DMS 273 (cell line): ENCODE measurements at regions not wholly inside any gene's neighbourhood (a gene's known extent, or its start where the extent isn't known, plus 50 kb on each side); places are given as distances from the start of the nearest gene placed in this dataset.

ENCODE experiments used
- DNase-seq: peaks from one replicate; lab custom pipeline; 2025; ENCODE audit not compliant: unreplicated experiment; lab: John Stamatoyannopoulos, UW

DNA sequence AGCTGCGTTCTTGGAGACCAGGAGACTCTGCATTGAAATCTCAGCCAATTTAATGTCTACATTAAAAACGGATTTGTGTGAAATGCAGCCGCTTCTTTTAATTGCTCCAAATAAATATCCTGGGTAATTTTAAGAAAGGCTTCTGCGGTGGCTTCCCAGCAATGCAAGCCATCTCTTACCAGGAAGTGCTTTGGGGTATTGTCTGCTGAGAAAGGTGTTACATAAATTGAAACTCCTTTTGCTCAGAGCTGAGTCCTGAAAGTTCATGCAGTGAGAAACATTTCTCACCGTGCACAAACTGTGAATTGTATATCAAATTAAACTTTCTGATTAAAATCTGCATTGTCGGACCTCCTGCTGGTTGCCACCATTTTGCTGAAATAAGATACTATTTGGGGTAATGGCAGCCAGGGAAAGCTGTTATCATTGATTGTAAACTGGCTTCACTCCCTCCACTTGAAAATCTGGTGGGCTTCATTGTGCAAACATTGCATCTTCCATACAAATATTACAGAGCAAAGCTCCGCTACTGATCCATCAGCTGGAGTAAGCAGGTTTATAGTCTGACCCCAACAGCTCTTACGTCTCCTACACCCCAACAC is 59.5 kb downstream of the ZIC5 start:
- no peak for DNase-seq

DNA sequence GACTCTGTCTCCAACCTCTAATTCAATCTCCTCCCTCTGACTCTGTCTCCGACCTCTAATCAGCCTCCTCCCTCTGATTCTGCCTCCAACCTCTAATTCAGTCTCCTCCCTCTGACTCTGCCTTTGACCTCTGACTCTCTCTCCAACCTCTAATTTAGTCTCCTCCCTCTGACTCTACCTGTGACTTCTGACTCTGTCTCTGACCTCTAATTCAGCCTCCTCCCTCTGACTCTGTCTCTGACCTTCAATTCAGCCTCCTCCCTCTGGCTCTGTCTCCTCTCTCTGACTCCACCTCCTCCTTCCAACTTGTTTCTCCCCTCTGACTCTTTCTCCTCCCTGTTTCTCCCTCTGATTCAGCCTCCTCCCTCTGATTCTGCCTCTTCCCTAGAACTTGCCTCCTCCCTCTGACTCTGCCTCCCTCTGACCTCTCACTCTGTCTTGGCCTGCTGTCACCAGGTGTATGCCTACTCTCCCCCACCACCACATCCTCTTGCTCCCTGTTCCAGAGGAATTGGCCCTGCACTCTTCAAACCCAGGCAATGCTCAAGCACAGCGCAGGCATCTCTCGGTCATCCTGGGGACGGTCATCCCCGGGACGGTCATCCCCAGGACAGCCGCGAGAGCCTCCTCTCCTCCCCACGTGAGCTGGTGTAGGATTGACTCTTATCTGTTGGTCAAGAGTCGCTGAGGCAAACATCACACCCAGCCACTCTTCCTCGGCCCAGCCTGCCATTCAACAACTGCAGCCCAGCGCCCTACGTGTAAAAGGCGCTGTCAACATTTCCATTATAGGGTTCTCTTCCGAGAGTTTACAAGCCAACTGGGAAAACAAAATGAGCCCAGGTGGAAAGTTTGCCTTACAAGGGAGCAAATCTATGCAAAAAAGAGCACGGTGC is 60.2 kb downstream of the ZIC5 start:
- DNase-seq, result peak; percentile 25

DNA sequence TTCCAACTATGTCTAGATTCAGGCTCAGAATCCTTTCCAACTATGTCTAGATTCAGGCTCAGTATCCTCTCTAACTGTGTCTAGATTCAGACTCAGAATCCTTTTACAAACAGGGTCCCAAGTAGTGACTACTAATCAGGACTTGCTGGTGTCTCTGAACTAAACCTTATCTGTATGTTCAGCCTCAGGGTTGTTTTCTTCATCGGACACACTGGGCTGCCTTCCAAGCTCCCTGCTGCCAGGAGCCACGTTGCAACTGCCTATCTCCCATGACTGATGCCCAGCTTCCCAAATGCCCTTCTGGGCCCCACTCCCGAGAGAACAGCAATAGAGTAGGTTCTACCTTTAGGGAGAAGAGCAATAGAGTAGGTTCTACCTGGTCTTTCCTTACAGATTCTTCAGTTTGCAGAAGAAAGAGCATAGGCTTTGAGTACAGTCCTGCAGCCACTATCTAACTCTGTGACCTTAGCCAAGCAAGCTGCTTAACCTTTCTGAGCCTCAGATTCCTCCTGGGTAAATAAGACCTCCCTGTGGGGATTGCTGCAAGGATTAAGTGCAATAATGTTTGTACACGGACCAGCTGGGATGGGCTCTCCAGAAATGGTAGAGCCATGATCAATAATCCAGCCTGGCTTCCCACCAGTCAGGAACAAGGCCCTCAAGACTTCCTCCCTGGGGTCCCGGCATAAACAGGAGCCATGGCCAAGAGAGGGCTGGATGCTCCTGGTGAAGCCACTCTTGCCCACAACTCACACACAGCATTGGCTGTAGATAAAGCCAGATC is 61.5 kb downstream of the ZIC5 start:
- DNase-seq, result peak; percentile 48

DNA sequence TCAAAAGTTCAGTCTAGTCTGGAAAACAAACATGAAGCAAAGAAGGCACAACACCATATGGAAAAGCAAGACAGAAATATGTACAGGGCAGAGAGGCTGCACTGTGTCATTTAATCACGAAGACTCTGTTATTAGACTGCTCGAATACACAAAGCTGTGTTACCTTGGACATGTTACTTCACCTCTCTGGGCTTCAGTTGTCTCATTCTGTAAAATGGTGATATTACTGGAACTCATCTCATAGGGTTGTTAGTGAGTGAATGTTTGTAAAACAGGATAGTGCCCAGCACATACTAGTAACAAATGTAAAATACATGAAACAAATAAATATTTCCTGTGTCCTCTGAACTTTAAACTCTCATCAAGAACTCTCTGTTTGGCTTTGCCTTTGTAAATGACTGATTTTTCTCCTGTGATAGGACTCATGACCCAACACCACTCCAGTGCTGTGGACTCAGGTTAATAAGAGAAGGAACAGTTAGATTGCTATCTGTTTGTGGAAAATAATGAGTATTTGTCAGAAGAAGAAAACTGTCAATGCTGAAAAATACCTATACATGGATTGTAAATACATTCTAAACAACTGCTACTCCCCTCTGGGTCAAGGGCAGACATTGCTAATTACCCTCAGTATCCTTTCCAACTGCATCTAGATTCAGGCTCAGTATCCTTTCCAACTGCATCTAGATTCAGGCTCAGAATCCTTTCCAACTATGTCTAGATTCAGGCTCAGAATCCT is 62.3 kb downstream of the ZIC5 start:
- no peak for DNase-seq

DNA sequence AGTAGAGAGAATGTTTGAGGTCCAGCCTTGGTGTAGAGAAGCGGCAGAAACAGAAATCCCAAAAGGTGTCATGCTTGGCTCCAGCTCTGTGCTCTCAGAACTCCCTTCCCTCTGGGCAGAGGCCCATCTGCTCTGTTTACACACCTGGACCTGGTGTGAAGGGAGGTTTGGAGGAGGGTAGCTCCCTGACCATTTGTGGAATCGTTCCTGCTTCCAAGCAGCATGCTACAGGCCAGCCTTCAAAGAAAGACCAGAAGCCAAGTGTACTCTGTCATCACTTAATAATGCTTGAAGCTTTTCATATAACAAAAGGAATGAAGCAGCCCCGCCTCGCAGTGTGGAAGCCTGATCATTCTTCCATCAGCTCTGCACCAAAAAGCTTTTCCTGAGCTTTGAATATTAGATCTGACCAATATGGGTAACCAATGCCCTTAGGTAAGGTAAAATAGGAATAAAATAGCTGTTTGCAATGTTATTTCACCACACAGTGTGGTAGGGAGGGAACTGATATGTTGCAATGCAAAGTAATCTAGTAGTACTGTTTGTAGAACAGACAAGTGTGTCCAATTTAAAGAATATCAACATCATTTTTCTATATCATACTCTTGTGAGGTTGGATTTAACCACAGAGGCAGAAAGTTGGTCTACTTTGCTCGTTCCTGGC is 63.3 kb downstream of the ZIC5 start:
- DNase-seq, result no peak

DNA sequence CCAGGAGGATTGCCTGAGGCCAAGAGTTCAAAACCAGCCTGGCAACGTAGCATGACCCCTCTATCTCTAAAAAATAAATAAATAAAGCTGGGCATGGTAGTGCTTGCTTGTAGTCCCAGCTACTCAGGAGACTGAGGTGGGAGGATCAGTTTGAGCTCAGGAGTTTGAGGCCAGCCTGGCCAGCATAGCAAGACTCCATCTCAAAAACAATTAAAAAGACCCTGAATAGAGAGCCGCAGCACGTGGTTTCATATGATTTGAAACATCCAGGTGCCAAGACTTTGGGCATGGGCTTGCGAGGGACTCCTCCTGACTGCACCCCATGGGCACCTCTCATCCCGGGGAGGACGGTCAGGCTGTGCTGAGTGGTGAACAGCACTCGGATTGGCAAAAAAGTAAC is 63.9 kb downstream of the ZIC5 start:
- no peak for DNase-seq

DNA sequence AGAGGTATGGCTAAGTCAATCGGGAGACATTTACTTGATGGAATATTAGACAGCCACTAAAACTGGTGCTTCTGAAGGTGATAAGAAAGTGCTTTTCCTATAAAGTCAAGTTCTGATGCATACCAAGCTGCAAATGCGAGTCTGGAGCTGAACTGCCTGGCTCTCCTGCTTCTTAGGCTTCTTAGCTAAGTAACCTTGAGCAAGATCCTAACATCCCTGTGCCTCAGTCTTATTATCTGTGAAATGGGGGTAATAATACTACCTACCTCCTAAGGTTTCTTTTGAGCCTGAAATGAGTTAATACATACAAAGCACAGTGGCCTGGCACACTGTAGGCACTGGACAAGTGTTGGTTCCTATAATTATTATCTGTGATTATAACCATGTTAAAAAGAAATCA is 64.5 kb downstream of the ZIC5 start:
- DNase-seq, result no peak

DNA sequence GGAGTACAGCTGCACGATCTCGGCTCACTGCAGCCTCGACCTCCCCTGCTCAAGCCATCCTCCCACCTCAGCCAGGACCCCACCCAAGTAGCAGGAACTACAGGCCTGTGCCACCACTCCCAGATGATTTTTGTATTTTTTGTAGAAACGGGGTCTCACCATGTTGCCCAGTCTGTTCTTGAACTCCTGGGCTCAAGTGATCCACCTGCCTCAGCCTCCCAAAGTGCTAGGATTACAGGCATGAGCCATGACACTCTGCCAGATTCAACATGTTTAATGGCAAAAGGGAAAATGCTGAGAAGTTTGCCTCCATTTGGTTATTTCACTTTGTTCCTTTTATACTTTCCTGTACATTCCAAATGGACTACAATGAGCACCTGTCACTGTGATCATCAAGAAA is 65.8 kb downstream of the ZIC5 start:
- no peak for DNase-seq

DNA sequence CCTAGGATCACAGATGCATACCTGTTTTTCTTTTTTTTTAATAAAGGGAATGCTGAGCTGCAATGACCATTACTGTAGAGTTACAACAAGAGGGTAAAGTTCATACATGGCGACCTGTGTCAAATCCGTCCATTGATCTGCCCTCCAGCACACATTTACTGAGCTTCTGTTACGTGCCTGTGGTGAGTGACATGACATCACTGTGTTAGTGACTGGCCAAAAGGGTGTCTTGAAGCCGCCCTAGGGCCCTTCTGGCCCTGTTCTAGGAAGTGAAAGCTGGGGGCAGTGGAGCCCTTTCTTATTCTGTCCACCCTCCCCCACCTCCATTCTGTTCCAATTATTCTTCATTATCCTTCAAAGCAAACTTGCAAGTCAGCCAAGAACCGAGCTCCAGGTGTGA is 66.3 kb downstream of the ZIC5 start:
- DNase-seq, result peak; percentile 6

DNA sequence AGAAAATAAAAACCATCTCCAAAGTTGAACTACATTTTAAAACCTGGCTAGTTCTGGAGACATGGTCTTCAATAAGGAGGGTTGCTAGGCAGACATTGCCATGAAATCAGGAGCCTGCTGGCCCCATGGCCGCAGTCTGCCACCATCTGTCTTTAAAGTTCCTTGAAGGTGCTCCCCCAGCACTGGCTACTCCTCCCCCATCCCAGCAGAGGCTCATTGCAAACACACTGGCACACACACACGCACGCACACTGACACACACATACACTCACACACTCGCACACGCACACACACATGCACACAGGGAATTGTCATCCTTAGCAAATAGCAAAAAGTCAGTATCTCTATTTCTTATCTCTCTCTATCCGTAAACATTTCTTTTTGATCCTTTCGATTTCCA is 68.4 kb downstream of the ZIC5 start:
- peak; percentile 42 for DNase-seq

DNA sequence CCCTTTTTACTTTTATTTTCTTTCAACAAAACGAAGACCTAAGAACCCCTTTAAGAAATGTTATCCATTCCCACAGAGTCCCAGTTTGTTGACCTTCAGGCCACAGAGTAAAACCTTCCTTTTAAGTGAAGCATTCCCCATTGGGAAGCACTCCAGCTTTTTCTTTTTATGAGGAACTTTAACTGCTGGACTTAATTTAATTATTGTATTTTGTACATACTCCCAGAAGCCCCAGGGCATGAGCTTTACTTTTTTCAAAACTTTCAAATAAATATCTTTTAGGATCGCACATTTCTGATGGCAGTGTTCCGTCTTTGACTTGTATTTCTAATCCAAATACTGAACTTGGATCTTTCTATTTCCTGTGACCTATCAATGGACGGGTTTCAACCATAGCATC is 68.9 kb downstream of the ZIC5 start:
- DNase-seq, result no peak

DNA sequence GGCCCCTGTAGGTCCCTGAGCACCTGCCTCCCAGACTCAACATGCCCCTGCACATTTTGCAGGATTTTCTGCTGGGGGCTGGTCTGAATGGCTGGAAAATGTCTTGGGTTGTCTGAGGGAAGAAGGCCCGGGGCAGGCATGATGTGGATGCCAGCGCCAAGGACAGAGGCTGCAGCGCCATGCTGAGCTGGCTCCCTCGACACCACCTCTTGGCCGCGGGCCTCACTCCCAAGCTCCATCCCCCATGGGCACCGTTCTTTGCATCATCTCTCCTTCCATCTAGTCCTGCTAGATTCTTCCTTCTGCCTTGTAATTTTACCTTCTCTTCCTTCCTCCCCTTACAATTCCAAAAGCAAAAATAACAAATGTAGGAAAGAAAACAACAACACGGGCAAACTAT is 70.6 kb downstream of the ZIC5 start:
- DNase-seq, result no peak

DNA sequence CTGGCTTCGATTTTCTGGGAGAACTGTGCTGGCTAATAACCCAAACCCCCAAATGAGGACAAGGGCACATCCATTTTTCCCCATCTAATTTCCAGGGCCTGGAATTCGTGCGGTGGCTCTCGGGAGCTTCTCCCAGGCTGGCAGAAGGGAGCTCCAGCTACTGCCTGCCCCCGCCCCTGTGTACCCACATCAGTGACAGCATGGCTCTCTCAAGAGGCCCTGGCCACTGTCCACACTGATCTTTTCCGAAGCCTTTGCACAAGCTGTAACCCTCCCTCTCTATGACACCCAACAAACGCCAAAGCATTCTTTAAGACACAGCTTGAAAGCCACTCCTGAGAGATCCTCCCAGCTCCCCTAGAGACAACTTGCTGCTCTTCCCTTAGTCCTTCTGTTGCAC is 73.1 kb downstream of the ZIC5 start:
- no peak for DNase-seq

DNA sequence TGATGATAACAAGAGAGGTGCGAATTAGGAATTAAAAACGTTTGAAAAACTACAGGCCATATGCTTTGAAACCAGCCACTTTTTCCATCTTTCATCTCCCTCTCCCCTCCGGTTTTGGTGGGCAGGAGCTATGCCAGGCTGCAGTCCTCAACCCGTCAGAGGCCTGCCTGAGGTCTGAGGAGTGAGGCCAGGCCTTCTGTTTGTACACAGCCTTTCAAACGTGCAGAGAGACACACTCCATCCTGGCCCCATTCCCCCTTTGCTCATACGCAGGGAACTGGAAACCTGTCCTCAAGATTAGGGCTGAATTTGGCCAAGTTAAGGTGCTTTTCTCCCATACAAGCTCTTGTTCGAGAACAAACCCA is 74.5 kb downstream of the ZIC5 start:
- DNase-seq, result no peak

DNA sequence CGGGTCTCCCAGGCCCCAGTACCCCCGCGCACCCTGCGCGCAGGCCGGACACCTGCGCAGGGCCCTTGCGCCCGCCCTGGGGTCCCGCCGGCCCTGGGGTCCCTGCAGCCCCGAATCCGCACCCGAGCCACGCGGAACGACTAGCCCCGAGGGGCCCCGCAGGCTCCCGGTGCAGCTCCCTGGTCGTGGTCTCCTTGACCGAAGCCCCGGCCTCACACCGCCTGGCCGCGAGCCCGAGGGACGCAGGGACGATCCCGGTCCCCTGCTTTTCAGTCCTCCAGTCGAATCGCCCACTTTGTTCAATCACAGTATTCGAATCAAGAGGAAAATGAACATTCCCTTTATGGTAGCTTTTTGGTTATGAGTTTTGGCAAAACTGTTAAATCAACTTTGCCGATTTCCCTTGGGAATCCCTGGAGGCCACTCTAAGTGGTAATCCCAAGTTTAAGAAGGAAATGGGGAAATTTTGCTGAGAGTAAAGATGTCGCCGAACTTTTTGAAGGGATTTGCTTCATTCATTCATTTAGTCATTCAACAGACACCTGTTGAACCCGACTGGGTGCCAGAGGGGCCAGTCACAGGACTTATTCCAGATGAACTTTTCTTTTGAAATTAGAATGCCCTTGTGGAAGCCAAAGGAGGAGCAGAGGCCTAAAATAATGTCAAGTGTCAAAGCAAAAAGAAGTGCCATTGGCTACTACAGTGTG is 75.0 kb downstream of the ZIC5 start:
- no peak for DNase-seq

DNA sequence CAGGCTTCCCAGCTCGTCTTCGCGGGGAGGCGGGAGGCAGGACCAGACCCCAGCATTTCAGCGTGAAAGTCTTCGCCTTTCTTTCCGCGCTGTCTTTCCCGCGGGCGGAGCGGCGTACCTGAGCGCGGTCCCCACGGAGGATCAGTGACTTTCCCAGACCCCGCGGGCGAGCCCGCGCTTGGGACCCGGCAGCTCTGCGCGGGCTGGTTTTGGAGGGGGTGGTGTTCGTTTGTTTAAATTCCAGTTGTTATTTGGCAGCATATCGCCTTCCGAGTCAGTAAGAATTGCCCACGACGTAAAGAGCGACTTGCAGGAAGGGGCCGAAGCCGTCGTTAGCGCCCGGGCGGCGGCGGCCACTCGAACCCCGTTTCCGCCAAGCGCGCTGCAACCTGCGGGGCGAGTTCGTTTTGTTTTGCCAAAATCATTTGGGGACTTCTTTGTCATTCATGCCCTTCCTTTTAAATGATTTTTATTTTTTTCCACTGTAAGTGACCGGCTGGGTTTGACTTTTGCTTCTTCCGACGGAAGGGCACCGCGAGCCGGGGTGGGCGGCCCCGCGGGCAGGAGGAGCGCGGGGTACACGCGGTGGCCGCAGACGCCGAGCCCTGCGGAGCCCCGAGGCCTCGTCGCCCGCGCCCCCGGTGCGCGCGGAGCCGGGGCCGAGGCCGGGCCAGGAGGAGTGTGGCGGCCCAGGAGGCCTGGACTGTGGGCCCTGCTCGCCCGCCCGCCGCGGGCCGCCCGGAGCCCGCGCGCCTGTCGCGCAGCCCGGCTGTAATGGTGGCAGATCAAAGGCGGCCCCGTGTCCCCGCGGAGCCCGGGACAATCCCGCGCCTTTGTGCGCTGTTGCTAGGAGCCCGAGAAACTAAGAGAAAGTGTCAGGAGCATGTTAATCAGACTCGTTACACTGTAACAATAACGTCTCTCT is 75.9 kb downstream of the ZIC5 start:
- DNase-seq, result no peak

DNA sequence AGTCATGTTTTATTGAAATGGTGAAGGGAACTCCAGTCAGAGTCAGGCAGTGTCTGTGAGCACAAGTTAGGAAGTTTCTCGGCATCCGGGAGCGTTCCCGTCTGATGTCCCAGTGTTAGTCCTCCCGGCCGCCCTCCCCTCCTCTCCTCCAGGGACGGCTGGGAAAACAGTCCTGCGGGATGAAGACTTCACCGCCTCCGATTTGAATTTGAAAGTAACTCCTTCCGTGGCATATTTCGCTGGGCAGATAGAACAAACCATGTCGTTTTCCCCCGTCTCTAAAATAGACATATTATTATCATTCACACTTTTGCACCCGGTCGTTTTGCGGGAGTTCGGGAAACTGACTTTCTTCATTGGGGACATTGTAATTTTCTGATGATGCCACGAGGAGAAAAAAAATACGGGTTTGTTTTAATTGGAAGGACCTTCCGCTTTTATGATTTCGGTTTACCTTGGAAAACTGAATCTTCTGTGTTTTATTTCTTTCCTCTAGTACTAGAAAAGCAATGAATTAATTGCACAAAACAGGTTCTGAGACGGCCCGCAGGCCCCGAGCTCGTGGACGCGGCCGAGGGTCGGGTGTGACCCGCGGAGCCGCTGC is 76.6 kb downstream of the ZIC5 start:
- no peak for DNase-seq

DNA sequence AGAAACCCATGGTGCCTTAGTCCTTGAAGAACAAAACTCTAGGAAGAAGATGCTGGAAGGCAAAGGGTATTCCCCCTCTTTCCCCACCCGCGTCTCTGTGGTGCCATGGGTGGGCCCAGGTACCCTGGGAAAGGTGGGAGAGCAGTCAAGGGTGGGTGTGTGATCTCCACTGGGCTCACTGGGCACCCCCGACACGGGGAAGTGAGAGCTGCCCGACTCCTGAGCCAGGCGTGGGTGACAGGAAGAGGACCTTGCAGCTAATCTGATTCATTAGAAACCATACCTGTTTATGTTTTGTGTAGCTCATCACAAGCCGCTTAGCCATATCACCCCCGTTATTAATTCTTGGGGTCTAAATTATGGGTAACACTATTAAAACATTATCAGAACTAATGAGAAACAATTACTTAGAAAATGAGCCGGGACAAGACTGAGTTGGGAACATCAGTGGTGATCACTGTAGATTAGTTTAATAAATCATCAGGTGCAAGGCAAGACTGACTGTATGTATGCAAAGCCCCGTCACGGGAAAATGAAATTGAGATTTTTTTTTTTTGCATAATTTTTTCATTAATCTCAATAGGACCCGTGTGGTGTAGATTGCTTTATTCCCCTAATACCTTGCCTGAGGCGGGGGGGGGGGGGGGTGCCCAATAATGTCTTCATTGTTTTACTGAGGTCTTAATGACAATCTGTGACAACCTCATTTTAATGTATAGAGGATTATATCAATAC is 77.3 kb downstream of the ZIC5 start:
- no peak for DNase-seq
